ENCODE measurements at regions not wholly inside any gene's neighbourhood (a gene's known extent, or its start where the extent isn't known, plus 50 kb on each side); places are given as distances from the start of the nearest gene placed in this dataset.

DNA sequence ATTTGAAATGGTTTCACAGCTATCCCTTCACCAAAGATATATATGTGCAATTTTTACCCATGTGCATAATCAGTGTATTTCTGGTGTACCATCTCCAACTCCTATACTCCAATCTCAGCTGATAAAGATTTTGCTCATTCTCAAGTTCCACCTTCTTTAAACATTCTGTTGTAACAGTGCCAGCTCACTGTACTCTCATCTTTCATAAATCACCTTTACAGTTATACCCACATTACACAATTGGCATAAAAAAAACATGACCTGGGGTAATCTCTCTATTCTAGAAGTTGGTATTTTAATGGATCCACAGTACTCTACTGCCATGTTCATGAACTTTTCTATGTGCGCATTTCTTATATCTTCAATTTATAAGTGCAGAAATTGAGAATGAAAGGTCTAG lies 339.9 kb upstream of the DPH6 start:
- ATAC-seq = no peak
- BruUV-seq (replicated peaks) = no TSS peak
- H3K9me2 ChIP-seq (ENCODE audit: insufficient read depth) = no peaks in the 10 kb centered on the region
- RAD21 ChIA-PET (ENCODE audit: low non-redundant PET in 1 of 2, low total read pairs in 2 of 2, uncharacterized antibody in 2 of 2, unreplicated experiment in 2 of 2) = no interaction called here
- no peak for TF ChIP-seq SIN3A (IDR thresholded peaks at IDR 0.05; ENCODE audit: low read depth)
- no peak for TF ChIP-seq POLR2AphosphoS5 (IDR thresholded peaks at IDR 0.05; ENCODE audit: low read depth, low read length)
- no peak for TF ChIP-seq SP1 (IDR thresholded peaks at IDR 0.05; ENCODE audit: low read depth)
- TF ChIP-seq ATF3 (IDR thresholded peaks at IDR 0.05) = no peak
- TF ChIP-seq ZFX (IDR thresholded peaks at IDR 0.05) = no peak
- no peak for TF ChIP-seq REST (IDR thresholded peaks at IDR 0.05; ENCODE audit: low read depth)
- TF ChIP-seq, protein P1, sequence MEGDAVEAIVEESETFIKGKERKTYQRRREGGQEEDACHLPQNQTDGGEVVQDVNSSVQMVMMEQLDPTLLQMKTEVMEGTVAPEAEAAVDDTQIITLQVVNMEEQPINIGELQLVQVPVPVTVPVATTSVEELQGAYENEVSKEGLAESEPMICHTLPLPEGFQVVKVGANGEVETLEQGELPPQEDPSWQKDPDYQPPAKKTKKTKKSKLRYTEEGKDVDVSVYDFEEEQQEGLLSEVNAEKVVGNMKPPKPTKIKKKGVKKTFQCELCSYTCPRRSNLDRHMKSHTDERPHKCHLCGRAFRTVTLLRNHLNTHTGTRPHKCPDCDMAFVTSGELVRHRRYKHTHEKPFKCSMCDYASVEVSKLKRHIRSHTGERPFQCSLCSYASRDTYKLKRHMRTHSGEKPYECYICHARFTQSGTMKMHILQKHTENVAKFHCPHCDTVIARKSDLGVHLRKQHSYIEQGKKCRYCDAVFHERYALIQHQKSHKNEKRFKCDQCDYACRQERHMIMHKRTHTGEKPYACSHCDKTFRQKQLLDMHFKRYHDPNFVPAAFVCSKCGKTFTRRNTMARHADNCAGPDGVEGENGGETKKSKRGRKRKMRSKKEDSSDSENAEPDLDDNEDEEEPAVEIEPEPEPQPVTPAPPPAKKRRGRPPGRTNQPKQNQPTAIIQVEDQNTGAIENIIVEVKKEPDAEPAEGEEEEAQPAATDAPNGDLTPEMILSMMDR (IDR thresholded peaks at IDR 0.05 in 2 of 3, conservative IDR thresholded peaks at IDR 0.05 in 1 of 3; ENCODE audit: borderline replicate concordance in 1 of 3, insufficient read depth in 1 of 3, low read depth in 2 of 3, low read length in 2 of 3) = no peak
- TF ChIP-seq CBX3 (IDR thresholded peaks at IDR 0.05; ENCODE audit: low read depth) = no peak
- TF ChIP-seq ZBTB33 (IDR thresholded peaks at IDR 0.05; ENCODE audit: extremely low read depth, insufficient replicate concordance, low read length) = no peak
- no peak for TF ChIP-seq EZH2 (IDR thresholded peaks at IDR 0.05)
- H3K27ac ChIP-seq (ENCODE audit: low read depth, low read length) = no peak overlapping the region
- no peaks in the 10 kb centered on the region for H3K36me3 ChIP-seq (ENCODE audit: control insufficient read depth in 1 of 2, insufficient read depth in 2 of 2, low read length in 2 of 2)
- no peak overlapping the region for H2AFZ ChIP-seq (ENCODE audit: low read depth, low read length, poor library complexity, severe bottlenecking)
- H3K9ac ChIP-seq (ENCODE audit: low read length) = no peak overlapping the region
- CTCF ChIA-PET = no interaction called here
- intact Hi-C loops (cut with micrococcal nuclease) = no loop called here
- H3K79me2 ChIP-seq (ENCODE audit: insufficient read depth, low read length) = no peaks in the 10 kb centered on the region
- no peak overlapping the region for H3K4me3 ChIP-seq (replicated peaks in 1 of 2; ENCODE audit: low read depth in 1 of 2, low read length in 2 of 2)
- peaks cover 6 to 8% of the 10 kb centered on the region in 2 experiments; a peak in 3 of 4 replicates for H3K4me1 ChIP-seq (ENCODE audit: control insufficient read depth in 1 of 2, insufficient read depth in 2 of 2, low read length in 2 of 2)
- no peak for DNase-seq (ENCODE audit: low read depth, low spot score)
- H4K20me1 ChIP-seq (ENCODE audit: insufficient read depth) = no peaks in the 10 kb centered on the region
- no peaks in the 10 kb centered on the region for H3K9me3 ChIP-seq (ENCODE audit: control insufficient read depth in 1 of 2, insufficient read depth in 1 of 2, low read depth in 1 of 2, low read length in 2 of 2)
- H3K4me2 ChIP-seq (ENCODE audit: low read length) = no peak overlapping the region
- POLR2A ChIA-PET = no interaction called here
- no peaks in the 10 kb centered on the region for H3K27me3 ChIP-seq (ENCODE audit: insufficient read depth, low read length)

Measured in HCT116 (cell line).